Astrocyte (in vitro differentiated cells and primary cell): ENCODE measurements at regions not wholly inside any gene's neighbourhood (a gene's known extent, or its start where the extent isn't known, plus 50 kb on each side); places are given as distances from the start of the nearest gene placed in this dataset.

ENCODE experiments used
- DNase-seq: peaks from one replicate; pipeline ENCODE4 v3.0.0-alpha.2; 2010; ENCODE audit warnings: low read depth
- FAIRE-seq: peaks from 2 replicates; lab custom pipeline; 2011; peaks lifted over from hg19 to GRCh38; lab: Jason Lieb, UNC
- H2AFZ ChIP-seq: 2 replicates; pipeline ENCODE4 v1.6.0; 2012; ENCODE audit warnings: low read depth, low read length, inconsistent platforms
- H3K27ac ChIP-seq: 2 replicates; pipeline ENCODE4 v1.5.1; 2011; ENCODE audit warnings: low read depth, low read length, inconsistent platforms
- H3K27me3 ChIP-seq: 2 replicates; pipeline ENCODE4 v1.6.0; 2011; ENCODE audit warnings: low read length, inconsistent platforms; ENCODE audit not compliant: insufficient read depth
- H3K36me3 ChIP-seq: 2 replicates; pipeline ENCODE4 v1.5.1; 2011; ENCODE audit warnings: low read length, inconsistent platforms; ENCODE audit not compliant: insufficient read depth
- H3K4me1 ChIP-seq: 2 replicates; pipeline ENCODE4 v1.5.1; 2011; ENCODE audit warnings: low read length, inconsistent platforms; ENCODE audit not compliant: insufficient read depth
- H3K4me2 ChIP-seq: 2 replicates; pipeline ENCODE4 v1.6.0; 2012; ENCODE audit warnings: low read length, inconsistent platforms
- H3K4me3 ChIP-seq: 2 replicates; pipeline ENCODE4 v1.5.1; 2011; ENCODE audit warnings: low read depth, mild to moderate bottlenecking, low read length, inconsistent platforms; ENCODE audit not compliant: insufficient read depth
- H3K79me2 ChIP-seq: 2 replicates; pipeline ENCODE4 v1.6.0; 2012; ENCODE audit warnings: mild to moderate bottlenecking, low read length, inconsistent platforms; ENCODE audit not compliant: insufficient read depth
- H3K9ac ChIP-seq: 2 replicates; pipeline ENCODE4 v1.6.0; 2012; ENCODE audit warnings: mild to moderate bottlenecking, low read length, inconsistent platforms
- H3K9me3 ChIP-seq: 2 replicates; pipeline ENCODE4 v1.5.1; 2012; ENCODE audit warnings: low read depth, mild to moderate bottlenecking, low read length, inconsistent platforms; ENCODE audit not compliant: insufficient read depth
- H4K20me1 ChIP-seq: 2 replicates; pipeline ENCODE4 v1.6.0; 2012; ENCODE audit warnings: low read length, inconsistent platforms; ENCODE audit not compliant: insufficient read depth
- H3K27ac Mint-ChIP-seq: one replicate; pipeline ENCODE4 v1.8.0; 2021; ENCODE audit warnings: mild to moderate bottlenecking, mixed read lengths; ENCODE audit not compliant: unreplicated experiment
- H3K27me3 Mint-ChIP-seq: one replicate; pipeline ENCODE4 v1.8.0; 2021; ENCODE audit warnings: low read depth, mixed read lengths; ENCODE audit not compliant: unreplicated experiment
- H3K36me3 Mint-ChIP-seq: one replicate; pipeline ENCODE4 v1.8.0; 2021; ENCODE audit warnings: low read depth, mixed read lengths; ENCODE audit not compliant: unreplicated experiment
- H3K4me1 Mint-ChIP-seq: one replicate; pipeline ENCODE4 v1.8.0; 2021; ENCODE audit warnings: low read depth, mixed read lengths; ENCODE audit not compliant: unreplicated experiment
- H3K4me3 Mint-ChIP-seq: one replicate; pipeline ENCODE4 v1.8.0; 2021; ENCODE audit warnings: mild to moderate bottlenecking, moderate library complexity, mixed read lengths; ENCODE audit not compliant: unreplicated experiment
- H3K9me3 Mint-ChIP-seq: one replicate; pipeline ENCODE4 v1.8.0; 2021; ENCODE audit warnings: mild to moderate bottlenecking, mixed read lengths; ENCODE audit not compliant: unreplicated experiment
- EZH2 ChIP-seq: IDR thresholded peaks from 2 replicates; pipeline ENCODE4 v1.6.1; 2012; ENCODE audit warnings: mild to moderate bottlenecking, low read length, inconsistent platforms; ENCODE audit not compliant: insufficient read depth
- TF ChIP-seq, protein P1 (sequence below): IDR thresholded peaks from 2 replicates; pipeline ENCODE4 v1.5.1; 2011; ENCODE audit warnings: low read depth, mild to moderate bottlenecking, inconsistent platforms, low read length, moderate library complexity; ENCODE audit not compliant: insufficient read depth

DNA sequence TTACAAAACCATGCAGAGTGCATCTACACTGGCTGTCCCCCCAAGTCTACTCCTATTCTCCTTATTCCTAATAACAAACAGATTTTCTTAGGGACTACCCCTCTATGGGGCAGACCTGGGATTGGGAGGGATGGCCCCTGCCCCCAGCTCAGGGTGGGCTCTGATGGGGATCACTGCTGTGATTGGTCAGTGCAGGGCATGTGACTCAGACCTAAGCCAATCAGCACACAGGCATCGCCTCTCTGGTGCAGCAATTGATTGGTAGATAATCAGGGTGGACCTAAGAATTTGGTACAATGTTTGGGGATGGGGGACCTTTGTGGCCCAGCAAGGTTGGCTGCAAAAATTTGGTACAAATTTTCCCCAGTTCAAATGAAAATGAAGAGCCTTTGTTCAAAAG lies 57.2 kb upstream of the SHANK2 start:
- H3K36me3 Mint-ChIP-seq: no peaks in the 10 kb centered on the region
- Histone ChIP-seq H2AFZ (no peak overlapping the region), H3K36me3 (no peaks in the 10 kb centered on the region), H3K27ac (no peak overlapping the region), H3K4me2 (no peak overlapping the region), H3K9me3 (no peaks in the 10 kb centered on the region), H3K9ac (no peak overlapping the region), H4K20me1 (no peaks in the 10 kb centered on the region), H3K27me3 (peaks cover 6% of the 10 kb centered on the region), H3K4me3 (no peak overlapping the region), H3K4me1 (no peaks in the 10 kb centered on the region), H3K79me2 (no peaks in the 10 kb centered on the region)
- DNase-seq (no peak), FAIRE-seq (no peak)
- H3K9me3 Mint-ChIP-seq: peaks cover 5% of the 10 kb centered on the region
- peaks cover 19% of the 10 kb centered on the region for H3K27me3 Mint-ChIP-seq
- H3K27ac Mint-ChIP-seq: no peak overlapping the region
- no peaks in the 10 kb centered on the region for H3K4me1 Mint-ChIP-seq
- H3K4me3 Mint-ChIP-seq: no peak overlapping the region
- TF ChIP-seq EZH2: no peak
- TF ChIP-seq, protein P1, sequence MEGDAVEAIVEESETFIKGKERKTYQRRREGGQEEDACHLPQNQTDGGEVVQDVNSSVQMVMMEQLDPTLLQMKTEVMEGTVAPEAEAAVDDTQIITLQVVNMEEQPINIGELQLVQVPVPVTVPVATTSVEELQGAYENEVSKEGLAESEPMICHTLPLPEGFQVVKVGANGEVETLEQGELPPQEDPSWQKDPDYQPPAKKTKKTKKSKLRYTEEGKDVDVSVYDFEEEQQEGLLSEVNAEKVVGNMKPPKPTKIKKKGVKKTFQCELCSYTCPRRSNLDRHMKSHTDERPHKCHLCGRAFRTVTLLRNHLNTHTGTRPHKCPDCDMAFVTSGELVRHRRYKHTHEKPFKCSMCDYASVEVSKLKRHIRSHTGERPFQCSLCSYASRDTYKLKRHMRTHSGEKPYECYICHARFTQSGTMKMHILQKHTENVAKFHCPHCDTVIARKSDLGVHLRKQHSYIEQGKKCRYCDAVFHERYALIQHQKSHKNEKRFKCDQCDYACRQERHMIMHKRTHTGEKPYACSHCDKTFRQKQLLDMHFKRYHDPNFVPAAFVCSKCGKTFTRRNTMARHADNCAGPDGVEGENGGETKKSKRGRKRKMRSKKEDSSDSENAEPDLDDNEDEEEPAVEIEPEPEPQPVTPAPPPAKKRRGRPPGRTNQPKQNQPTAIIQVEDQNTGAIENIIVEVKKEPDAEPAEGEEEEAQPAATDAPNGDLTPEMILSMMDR: no peak

DNA sequence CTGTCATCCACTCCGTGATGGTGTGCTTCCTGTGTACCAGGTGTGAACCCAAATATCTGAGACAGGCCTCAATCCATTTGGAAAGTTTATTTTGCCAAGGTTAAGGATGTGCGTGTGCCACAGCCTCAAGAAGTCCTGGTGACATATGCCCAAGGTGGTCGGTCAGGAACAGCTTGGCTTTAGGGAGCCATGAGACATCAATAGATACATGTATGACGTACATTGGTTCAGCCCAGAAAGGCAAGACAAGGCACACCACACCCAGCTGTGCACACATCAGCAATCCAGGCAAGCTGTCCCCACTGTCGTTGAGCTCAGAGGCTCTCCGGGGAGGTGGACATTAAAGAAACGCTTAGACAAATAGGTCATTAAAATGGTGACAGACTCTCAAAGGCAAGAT lies 56.8 kb upstream of the SHANK2 start:
- Histone ChIP-seq H3K9me3 (no peaks in the 10 kb centered on the region), H3K27me3 (peaks cover 6% of the 10 kb centered on the region), H4K20me1 (no peaks in the 10 kb centered on the region), H3K9ac (no peak overlapping the region), H3K27ac (no peak overlapping the region), H3K4me2 (no peak overlapping the region), H3K79me2 (no peaks in the 10 kb centered on the region), H3K4me3 (no peak overlapping the region), H3K4me1 (no peaks in the 10 kb centered on the region), H3K36me3 (no peaks in the 10 kb centered on the region), H2AFZ (no peak overlapping the region)
- no peak for DNase-seq
- TF ChIP-seq, protein P1: no peak
- TF ChIP-seq EZH2: no peak
- FAIRE-seq: no peak
- Mint-ChIP-seq H3K36me3 (no peaks in the 10 kb centered on the region), H3K4me1 (no peaks in the 10 kb centered on the region), H3K27ac (no peak overlapping the region), H3K4me3 (no peak overlapping the region), H3K9me3 (peaks cover 5% of the 10 kb centered on the region), H3K27me3 (peaks cover 21% of the 10 kb centered on the region)

- no peak for FAIRE-seq
- no peaks in the 10 kb centered on the region for H3K36me3 Mint-ChIP-seq
Observed at GRCh38 chr11:71307811-71308645, 55.7 kb upstream of the SHANK2 start.

More at GRCh38 chr11:71307811-71308645, 55.7 kb upstream of the SHANK2 start:
- H2AFZ ChIP-seq: no peak overlapping the region
- H3K27me3 Mint-ChIP-seq: peaks cover 25% of the 10 kb centered on the region
- H3K9ac ChIP-seq: no peak overlapping the region
- H4K20me1 ChIP-seq: no peaks in the 10 kb centered on the region
- no peaks in the 10 kb centered on the region for H3K36me3 ChIP-seq
- no peaks in the 10 kb centered on the region for H3K4me1 Mint-ChIP-seq
- H3K27ac Mint-ChIP-seq: no peak overlapping the region
- H3K4me3 ChIP-seq: no peak overlapping the region
- no peak overlapping the region for H3K4me3 Mint-ChIP-seq
- DNase-seq: no peak
- no peaks in the 10 kb centered on the region for H3K79me2 ChIP-seq
- peaks cover 2% of the 10 kb centered on the region for H3K27me3 ChIP-seq
- TF ChIP-seq, protein P1: no peak
- TF ChIP-seq EZH2: no peak
- no peaks in the 10 kb centered on the region for H3K9me3 ChIP-seq
- no peak overlapping the region for H3K27ac ChIP-seq
- H3K4me1 ChIP-seq: no peaks in the 10 kb centered on the region
- H3K9me3 Mint-ChIP-seq: peaks cover 5% of the 10 kb centered on the region
- H3K4me2 ChIP-seq: no peak overlapping the region
